ENCODE measurements at regions not wholly inside any gene's neighbourhood (a gene's known extent, or its start where the extent isn't known, plus 50 kb on each side); places are given as distances from the start of the nearest gene placed in this dataset.
A peak's percentile ranks its signal among the peaks of the same experiment; 100 is the strongest.
"Not testable (repeated sequence)": the region's sequence is repeated elsewhere in the genome, so short reads cannot be mapped to it uniquely, and the experiment has no call there.

GRCh38 chr10:27392606-27393005 is 111.5 kb upstream of the RAB18 start:
- ATAC-seq (no peak), DNase-seq (ENCODE audit: missing footprints) (no peak)
- intact Hi-C loops (cut with DNase I) = no loop called here

- DNase-seq (ENCODE audit: missing footprints) (no peak), ATAC-seq (no peak)
- intact Hi-C loops (cut with DNase I) = no loop called here
These were observed 112.2 kb upstream of the RAB18 start for GRCh38 chr10:27391916-27392315.

GRCh38 chr10:27391325-27391724 is 112.8 kb upstream of the RAB18 start:
- DNase-seq (ENCODE audit: missing footprints) (no peak), ATAC-seq (no peak)
- intact Hi-C loops (cut with DNase I) = no loop called here

DNA sequence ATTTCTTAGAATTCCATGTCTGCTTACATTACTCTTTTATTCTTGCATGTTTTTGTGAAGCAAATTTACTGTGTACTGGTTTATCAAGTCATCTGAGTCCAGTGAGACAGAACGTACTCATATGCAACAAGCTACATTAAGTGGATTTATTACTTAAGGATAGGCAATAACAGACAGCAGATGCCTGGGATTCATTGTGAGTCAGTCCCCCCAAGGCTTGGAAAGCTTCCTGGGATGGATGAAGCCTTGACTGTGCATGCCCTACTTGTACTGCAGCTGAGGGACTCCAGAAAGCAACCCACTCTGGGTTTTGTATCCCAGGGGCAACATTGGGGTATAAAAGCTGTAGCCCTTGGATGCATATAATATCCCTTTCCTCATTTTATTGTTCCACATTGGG is 113.4 kb upstream of the RAB18 start:
- DNase-seq (ENCODE audit: missing footprints) = no peak
- no peak for ATAC-seq
- intact Hi-C loops (cut with DNase I) = no loop called here

DNA sequence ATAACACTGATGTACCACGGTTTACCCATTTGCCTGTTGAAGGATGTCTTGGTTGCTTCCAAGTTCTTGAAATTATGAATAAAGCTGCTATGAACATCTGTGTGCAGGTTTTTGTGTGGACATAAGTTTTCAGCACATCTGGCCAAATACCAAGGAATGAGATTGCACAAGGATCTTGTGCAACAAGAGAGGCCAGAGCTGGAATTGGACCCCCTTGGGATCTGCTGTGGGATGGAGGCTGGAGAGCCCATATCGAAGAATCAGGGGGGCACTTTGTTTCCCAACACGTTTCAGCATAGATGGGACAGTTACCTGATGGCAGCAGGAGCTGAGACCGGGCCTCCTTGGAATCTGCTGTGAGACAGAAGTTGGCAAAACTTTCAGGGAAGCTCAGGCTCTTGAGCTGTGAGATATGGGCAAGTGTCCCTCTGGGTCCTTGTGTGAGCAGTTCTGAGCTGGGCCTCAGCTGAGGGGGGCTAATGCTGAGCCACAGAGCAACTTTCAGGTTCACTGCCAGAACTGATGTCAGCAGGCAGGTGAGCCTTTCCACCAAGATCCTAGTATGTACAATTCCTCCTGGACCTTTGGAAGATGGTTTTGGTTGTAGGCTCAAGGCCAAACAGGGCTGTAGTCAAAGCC is 115.2 kb upstream of the RAB18 start:
- ATAC-seq (peak; percentile 88), DNase-seq (ENCODE audit: missing footprints) (no peak)
- intact Hi-C loops (cut with DNase I) = no loop called here

DNA sequence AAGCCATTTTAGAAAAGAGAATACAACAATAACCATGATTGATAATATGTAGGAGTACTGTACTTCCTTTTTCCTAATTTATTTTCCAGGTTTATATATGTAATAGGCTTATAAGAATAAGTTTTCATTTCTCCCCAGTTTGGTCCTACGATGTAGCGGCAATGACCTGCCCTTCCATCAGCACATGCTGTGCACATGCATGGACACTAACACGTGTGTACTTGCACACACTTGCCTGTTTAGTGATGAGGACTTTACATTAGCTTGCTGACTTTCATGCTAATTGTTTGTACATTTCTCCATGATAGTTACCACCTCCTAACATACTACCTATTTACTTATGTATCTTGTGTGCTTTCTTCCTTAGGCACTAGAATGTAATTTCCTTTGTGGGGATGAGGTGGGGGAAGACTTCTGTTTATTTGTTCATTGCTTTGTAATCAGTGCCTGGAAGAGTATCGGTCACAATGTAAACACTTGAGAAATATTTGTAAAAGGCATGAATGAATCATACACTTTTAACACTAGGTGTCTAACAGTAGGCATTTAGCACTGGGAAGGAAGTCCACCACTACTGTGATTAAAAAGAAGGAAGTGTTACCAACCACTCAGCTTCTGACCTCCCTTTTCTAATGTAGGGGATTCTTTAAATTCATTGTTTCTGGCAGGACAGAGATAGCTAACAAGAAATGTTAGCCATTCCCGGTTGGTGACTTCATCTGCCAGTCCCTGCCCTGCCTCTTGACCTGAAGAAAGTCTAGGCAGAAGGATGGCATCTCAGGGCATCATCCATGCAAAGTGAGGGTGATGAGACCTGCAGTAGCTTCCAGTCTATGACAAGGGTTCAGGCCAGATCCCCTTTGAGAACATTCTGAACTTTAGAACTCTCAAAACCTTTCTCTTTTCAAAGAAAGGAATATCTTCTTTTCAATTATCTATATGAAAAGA is 120.2 kb upstream of the RAB18 start:
- intact Hi-C loops (cut with DNase I) = no loop called here
- no peak for DNase-seq (ENCODE audit: missing footprints)
- ATAC-seq = no peak

DNA sequence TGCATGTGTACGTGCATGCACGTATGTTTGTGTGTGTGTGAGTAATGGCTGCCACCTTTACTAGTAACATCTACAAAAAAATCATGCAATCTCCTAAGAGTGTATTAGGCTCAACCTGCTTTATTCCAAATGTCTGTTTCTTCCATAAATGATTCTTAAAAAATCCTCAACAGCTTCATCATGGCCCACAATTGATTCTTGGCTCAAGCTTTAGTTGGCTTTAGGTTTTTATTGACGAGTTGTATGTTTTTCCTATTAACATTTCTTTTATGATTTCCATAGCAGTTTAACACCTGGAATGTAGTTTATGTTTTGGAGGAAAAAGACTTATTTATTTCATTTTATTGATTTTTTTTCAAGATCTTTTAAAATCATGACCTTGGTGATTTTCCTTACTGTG is 121.9 kb upstream of the RAB18 start:
- ATAC-seq = no peak

GRCh38 chr10:27380929-27381358 is 123.2 kb upstream of the RAB18 start:
- DNase-seq (ENCODE audit: missing footprints) (no peak), ATAC-seq (no peak)
- intact Hi-C loops (cut with DNase I) = no loop called here

More for the DNA sequence above, 121.9 kb upstream of the RAB18 start:
- no peak for DNase-seq (ENCODE audit: missing footprints)
- intact Hi-C loops (cut with DNase I) = no loop called here

DNA sequence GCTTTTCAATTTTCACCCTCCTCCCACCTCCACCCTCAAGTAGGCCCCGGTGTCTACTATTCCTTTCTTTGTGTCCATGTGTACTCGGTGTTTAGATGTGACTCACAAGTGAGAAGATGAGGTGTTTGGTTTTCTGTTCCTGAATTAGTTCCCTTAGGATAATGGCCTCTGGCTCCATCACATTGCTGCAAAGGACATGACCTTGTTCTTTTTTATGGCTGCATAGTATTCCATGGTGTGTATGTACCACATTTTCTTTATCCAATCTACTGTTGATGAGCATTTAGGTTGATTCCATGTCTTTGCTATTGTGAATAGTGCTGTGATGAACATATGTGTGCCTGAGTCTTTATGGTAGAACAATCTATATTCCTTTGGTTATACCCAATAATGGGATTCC is 125.1 kb upstream of the RAB18 start:
- ATAC-seq; intact Hi-C loops (cut with DNase I); DNase-seq (ENCODE audit: missing footprints): not testable (repeated sequence)

- DNase-seq (ENCODE audit: missing footprints) = no peak
- intact Hi-C loops (cut with DNase I) = no loop called here
- no peak for ATAC-seq
These were observed 130.4 kb upstream of the RAB18 start for GRCh38 chr10:27373566-27374160.

GRCh38 chr10:27372095-27372494 is 131.5 kb upstream of the ACBD5 start:
- intact Hi-C loops (cut with DNase I) = no loop called here
- ATAC-seq = no peak
- DNase-seq (ENCODE audit: missing footprints) = no peak

- intact Hi-C loops (cut with DNase I); DNase-seq (ENCODE audit: missing footprints); ATAC-seq: not testable (repeated sequence)
These were observed 130.8 kb upstream of the ACBD5 start for GRCh38 chr10:27371375-27371774.

DNA sequence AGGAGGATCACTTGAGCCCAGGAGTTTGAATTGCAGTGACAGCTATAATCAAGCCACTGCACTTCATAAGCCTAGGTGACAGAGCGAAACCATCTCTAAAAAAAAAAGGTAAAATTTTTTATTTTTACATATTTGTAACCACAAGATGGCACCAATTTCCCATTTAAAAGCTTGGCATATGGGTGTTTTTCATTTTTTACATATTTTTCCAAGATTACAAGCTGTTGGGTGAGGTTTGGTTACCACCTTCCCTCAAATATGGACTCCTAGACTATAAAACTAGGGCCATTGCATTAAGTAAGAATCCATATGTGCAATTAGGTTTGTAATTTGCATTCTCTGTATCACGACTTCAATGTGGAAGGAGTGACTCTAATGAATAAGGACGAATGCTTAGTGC is 129.3 kb upstream of the ACBD5 start:
- intact Hi-C loops (cut with DNase I) = no loop called here
- no peak for ATAC-seq
- no peak for DNase-seq (ENCODE audit: missing footprints)

DNA sequence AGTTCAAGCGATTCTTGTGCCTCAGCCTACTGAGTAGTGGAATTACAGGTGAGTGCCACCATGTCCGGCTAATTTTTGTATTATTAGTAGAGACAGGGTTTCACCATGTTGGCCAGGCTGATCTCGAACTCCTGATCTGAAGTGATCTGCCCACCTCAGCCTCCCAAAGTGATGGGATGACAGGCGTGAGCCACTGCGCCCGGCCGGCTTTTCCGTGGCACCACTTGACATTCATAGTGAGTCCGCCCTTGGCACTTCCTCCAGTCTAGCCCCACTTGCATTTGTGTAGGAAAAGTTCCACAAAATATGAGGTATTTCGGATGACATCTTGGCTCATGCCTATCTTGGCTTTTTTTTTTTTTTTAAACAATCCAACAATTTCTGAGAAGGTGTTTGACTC is 128.1 kb upstream of the ACBD5 start:
- no peak for ATAC-seq
- intact Hi-C loops (cut with DNase I) = no loop called here

GRCh38 chr10:27366769-27367168 is 126.2 kb upstream of the ACBD5 start:
- ATAC-seq (no peak), DNase-seq (ENCODE audit: missing footprints) (no peak)
- intact Hi-C loops (cut with DNase I) = no loop called here

More for the DNA sequence above, 128.1 kb upstream of the ACBD5 start:
- DNase-seq (ENCODE audit: missing footprints) = no peak

DNA sequence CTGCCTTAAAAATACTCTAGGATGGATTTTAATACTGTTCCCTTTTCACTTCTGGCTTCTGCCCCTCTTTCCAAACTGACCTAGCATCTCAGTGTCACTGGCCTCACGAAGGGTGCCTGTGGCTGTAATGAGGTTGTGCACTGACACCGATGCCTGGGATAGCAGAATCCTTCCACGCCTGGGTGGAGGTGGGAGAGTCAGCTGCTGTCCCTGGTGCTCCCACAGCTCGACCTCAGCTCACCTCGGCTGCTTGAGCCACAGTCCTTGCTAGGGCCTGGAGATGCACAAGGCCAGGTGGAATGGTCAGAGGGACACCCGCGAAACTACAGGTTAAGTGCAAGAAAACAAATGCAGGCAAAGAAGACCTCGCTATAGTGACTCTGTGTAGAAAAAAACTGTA is 123.4 kb upstream of the ACBD5 start:
- intact Hi-C loops (cut with DNase I) = no loop called here
- ATAC-seq (no peak), DNase-seq (ENCODE audit: missing footprints) (no peak)

DNA sequence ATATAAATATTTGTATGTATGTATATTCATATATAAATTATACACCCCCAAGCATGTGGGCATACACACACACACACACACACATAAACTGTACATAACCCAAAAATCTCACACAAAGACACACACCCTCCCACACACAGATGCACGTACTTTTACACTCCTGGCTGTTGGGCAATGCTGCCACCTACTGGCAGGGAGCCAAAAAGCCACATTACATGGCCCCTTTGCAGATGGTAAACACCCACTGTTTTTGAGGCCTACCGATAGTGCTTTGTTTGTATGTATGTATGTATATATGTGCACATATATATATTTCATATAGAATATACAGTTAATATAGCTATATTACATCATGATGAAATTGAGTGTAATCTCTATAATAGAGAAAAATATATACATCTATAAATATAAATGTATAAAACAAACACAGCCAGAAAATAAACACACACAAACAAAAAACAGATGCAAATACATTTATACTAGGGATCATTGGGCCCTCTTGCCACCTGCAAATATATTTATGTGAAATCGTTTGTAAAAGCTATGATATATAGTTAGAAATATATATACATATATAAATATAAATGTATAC is 120.1 kb upstream of the ACBD5 start:
- intact Hi-C loops (cut with DNase I) = no loop called here
- ATAC-seq = peak; percentile 60
- DNase-seq (ENCODE audit: missing footprints) = peak; percentile 80

- intact Hi-C loops (cut with DNase I) = no loop called here
- ATAC-seq (no peak), DNase-seq (ENCODE audit: missing footprints) (no peak)
These were observed 119.3 kb upstream of the ACBD5 start for GRCh38 chr10:27359792-27360355.

DNA sequence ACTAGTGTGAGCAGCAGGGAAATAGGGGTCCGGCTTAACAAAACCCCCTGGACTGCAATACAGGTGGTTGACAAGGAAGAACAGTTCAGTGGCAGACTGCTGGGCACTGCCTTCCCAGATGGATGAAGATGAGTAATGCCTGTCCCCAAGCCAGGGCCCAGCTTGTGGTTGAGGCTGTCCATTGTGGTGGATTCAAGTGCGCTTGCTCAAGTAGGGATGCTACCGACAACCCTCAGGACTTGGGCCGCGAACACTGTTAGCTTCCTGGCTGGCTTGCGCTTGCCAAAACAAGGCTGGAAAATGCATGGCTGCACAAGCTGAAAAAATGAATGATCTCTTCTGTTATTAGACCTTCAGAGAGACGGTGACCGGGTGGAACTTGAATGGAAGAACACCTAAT is 116.1 kb upstream of the ACBD5 start:
- no peak for DNase-seq (ENCODE audit: missing footprints)
- intact Hi-C loops (cut with DNase I) = no loop called here
- ATAC-seq = no peak
